PC-3 (cell line): ENCODE measurements at regions not wholly inside any gene's neighbourhood (a gene's known extent, or its start where the extent isn't known, plus 50 kb on each side); places are given as distances from the start of the nearest gene placed in this dataset.

Source experiments
- ATAC-seq: fragments of 200-7000 bp; cut with Tn5 transposase; 2 replicates; pipeline ENCODE4 v1.9.1; 2020; ENCODE audit warnings: mild to moderate bottlenecking, moderate library complexity
- BruUV-seq: library from RNA; stranded (reverse); fragments of 400-500 nt; replicated peaks from 2 replicates; lab custom pipeline; 2021; lab: Mats Ljungman, UMichigan
- CTCF ChIA-PET: fragments of 300-600 bp; sonication (Branson Sonifier 250); formaldehyde crosslinking; loops from one replicate; lab custom pipeline; 2022; ENCODE audit warnings: antibody characterized with exemption; lab: Charles Lee
- POLR2A ChIA-PET: fragments of 300-600 bp; sonication (Branson Sonifier 250); formaldehyde crosslinking; loops from one replicate; lab custom pipeline; 2022; ENCODE audit warnings: antibody characterized with exemption; ENCODE audit not compliant: unreplicated experiment; lab: Charles Lee
- DNase-seq: peaks from one replicate; pipeline ENCODE4 v3.0.0-alpha.2; 2015
- H2AFZ ChIP-seq: fragments of 300-600 bp; sonication (generic); 2 replicates; pipeline ENCODE4 v1.6.0; 2016; ENCODE audit warnings: antibody characterized with exemption, low read length
- H3F3A ChIP-seq: fragments of 300-600 bp; sonication (generic); one replicate; pipeline ENCODE4 v1.6.0; 2017; ENCODE audit warnings: antibody characterized with exemption, low read length, control low read depth, mild to moderate bottlenecking; ENCODE audit not compliant: unreplicated experiment
- H3K27ac ChIP-seq: fragments of 300-600 bp; sonication (generic); 2 replicates; pipeline ENCODE4 v1.5.1; 2016; ENCODE audit warnings: mild to moderate bottlenecking, low read length
- H3K27me3 ChIP-seq: fragments of 300-600 bp; sonication (generic); 2 replicates; pipeline ENCODE4 v1.6.1; 2016; ENCODE audit warnings: low read length, mixed read lengths
- H3K36me3 ChIP-seq: fragments of 300-600 bp; sonication (generic); 2 replicates; pipeline ENCODE4 v1.6.1; 2016; ENCODE audit warnings: low read depth, mixed run types, low read length, mixed read lengths
- H3K4me1 ChIP-seq: fragments of 300-600 bp; sonication (generic); 2 replicates; pipeline ENCODE4 v1.5.1; 2016; ENCODE audit warnings: low read length; ENCODE audit not compliant: insufficient read depth
- H3K4me2 ChIP-seq: fragments of 300-600 bp; sonication (generic); 2 replicates; pipeline ENCODE4 v1.6.0; 2016; ENCODE audit warnings: low read length
- H3K4me3 ChIP-seq: fragments of 300-600 bp; sonication (generic); 2 replicates; pipeline ENCODE4 v1.5.1; 2016; ENCODE audit warnings: mild to moderate bottlenecking, low read length, mixed read lengths
- H3K79me2 ChIP-seq: fragments of 300-600 bp; sonication (generic); 2 replicates; pipeline ENCODE4 v1.6.1; 2017; ENCODE audit warnings: low read length, mixed read lengths
- H3K9ac ChIP-seq: fragments of 300-600 bp; sonication (generic); 2 replicates; pipeline ENCODE4 v1.6.0; 2016; ENCODE audit warnings: mild to moderate bottlenecking, low read length
- H3K9me2 ChIP-seq: fragments of 300-600 bp; sonication (generic); replicated peaks from 2 replicates; pipeline ENCODE4 v1.6.1; 2016; ENCODE audit warnings: mixed run types, low read length, mixed read lengths
- H3K9me3 ChIP-seq: fragments of 300-600 bp; sonication (generic); 2 replicates; pipeline ENCODE4 v1.6.1; 2016; ENCODE audit warnings: low read length, mixed read lengths
- H4K20me1 ChIP-seq: fragments of 300-600 bp; sonication (generic); 2 replicates; pipeline ENCODE4 v1.6.1; 2016; ENCODE audit warnings: low read length, mixed read lengths
- EZH2 ChIP-seq: fragments of 300-600 bp; sonication (generic); IDR thresholded peaks from one replicate; pipeline ENCODE4 v1.6.1; 2017; ENCODE audit warnings: antibody characterized with exemption, mild to moderate bottlenecking, low read length; ENCODE audit not compliant: unreplicated experiment
- EZH2phosphoT487 ChIP-seq: fragments of 300-600 bp; sonication (generic); IDR thresholded peaks from 2 replicates; pipeline ENCODE4 v1.6.1; 2018; ENCODE audit warnings: mild to moderate bottlenecking, antibody characterized with exemption, low read length, borderline replicate concordance
- intact Hi-C: fragments of 100-400 bp; cut with micrococcal nuclease; formaldehyde crosslinking; loops from 2 replicates; pipeline ENCODE4 v1.9.0; 2023
- TF ChIP-seq, protein P1 (sequence below): fragments of 300-600 bp; sonication (generic); conservative IDR thresholded peaks from 2 replicates; pipeline ENCODE4 v1.5.1; 2017; ENCODE audit warnings: antibody characterized with exemption, low read depth, mild to moderate bottlenecking, low read length

DNA sequence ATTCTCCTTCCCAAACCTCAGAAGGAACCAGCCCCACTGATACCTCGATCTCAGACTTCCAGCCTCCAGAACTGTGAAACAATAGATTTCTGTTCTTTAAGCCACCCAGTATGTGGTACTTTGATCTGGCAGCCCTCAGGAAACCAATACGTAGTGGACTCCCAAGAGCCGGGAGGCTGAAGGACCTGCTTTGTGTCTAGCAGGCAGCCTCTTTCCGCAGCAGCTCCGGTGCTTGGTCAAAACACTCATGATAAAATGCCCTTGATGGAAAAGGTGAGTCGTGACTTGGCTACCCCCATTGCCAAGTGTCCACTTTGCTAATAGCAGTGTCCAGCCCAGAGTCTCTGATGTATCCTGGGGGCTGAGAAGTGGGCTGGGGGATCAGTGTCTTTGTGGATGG, 158.8 kb upstream of the TMTC4 start:
- DNase-seq (no peak), ATAC-seq (no peak)
- no peak overlapping the region for H3K9ac ChIP-seq
- H3K27me3 ChIP-seq, result no peaks in the 10 kb centered on the region
- H2AFZ ChIP-seq, result no peak overlapping the region
- H3F3A ChIP-seq, result no peaks in the 10 kb centered on the region
- no peaks in the 10 kb centered on the region for H3K4me1 ChIP-seq
- no peaks in the 10 kb centered on the region for H3K79me2 ChIP-seq
- BruUV-seq, result no TSS peak
- H3K9me2 ChIP-seq, result no peaks in the 10 kb centered on the region
- CTCF ChIA-PET, result no interaction called here
- POLR2A ChIA-PET, result no interaction called here
- H3K4me3 ChIP-seq, result no peak overlapping the region
- TF ChIP-seq, protein P1, sequence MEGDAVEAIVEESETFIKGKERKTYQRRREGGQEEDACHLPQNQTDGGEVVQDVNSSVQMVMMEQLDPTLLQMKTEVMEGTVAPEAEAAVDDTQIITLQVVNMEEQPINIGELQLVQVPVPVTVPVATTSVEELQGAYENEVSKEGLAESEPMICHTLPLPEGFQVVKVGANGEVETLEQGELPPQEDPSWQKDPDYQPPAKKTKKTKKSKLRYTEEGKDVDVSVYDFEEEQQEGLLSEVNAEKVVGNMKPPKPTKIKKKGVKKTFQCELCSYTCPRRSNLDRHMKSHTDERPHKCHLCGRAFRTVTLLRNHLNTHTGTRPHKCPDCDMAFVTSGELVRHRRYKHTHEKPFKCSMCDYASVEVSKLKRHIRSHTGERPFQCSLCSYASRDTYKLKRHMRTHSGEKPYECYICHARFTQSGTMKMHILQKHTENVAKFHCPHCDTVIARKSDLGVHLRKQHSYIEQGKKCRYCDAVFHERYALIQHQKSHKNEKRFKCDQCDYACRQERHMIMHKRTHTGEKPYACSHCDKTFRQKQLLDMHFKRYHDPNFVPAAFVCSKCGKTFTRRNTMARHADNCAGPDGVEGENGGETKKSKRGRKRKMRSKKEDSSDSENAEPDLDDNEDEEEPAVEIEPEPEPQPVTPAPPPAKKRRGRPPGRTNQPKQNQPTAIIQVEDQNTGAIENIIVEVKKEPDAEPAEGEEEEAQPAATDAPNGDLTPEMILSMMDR, result no peak
- TF ChIP-seq EZH2, result no peak
- no peak for TF ChIP-seq EZH2phosphoT487
- intact Hi-C loops, result no loop called here
- H3K9me3 ChIP-seq, result no peaks in the 10 kb centered on the region
- H3K4me2 ChIP-seq, result no peak overlapping the region
- no peaks in the 10 kb centered on the region for H4K20me1 ChIP-seq
- no peak overlapping the region for H3K27ac ChIP-seq
- no peaks in the 10 kb centered on the region for H3K36me3 ChIP-seq

DNA sequence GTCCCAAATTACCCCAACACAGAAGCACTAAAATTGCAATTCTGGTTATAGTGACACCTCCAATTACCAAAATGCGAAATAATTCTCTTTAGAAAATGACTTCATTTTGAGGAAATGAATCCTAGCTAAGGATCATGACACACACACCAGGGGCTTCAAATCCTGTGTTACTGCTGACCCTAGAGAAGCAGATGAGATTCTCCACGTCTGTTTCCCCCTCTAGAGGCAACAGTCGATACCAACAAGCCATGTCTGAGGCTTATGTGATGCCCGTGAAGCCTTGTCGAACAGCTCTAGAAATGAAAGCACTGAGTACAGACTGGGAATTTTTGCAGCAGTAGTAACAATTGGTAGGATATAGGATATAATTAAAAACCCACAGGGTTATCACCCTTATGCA, 153.6 kb upstream of the TMTC4 start:
- Histone ChIP-seq H3K4me2 (no peak overlapping the region), H3K4me1 (peaks cover 7% of the 10 kb centered on the region; the same call in 1 of the 2 replicates), H3K27me3 (no peaks in the 10 kb centered on the region), H3K9me2 (no peaks in the 10 kb centered on the region), H3K9ac (no peak overlapping the region), H3K79me2 (no peaks in the 10 kb centered on the region), H3K4me3 (no peak overlapping the region), H3K27ac (no peak overlapping the region), H3K36me3 (no peaks in the 10 kb centered on the region), H2AFZ (peak overlapping the region; percentile 35; the same call in 1 of the 2 replicates), H4K20me1 (no peaks in the 10 kb centered on the region), H3F3A (no peaks in the 10 kb centered on the region), H3K9me3 (no peaks in the 10 kb centered on the region)
- ATAC-seq, result no peak
- no peak for DNase-seq
- TF ChIP-seq EZH2phosphoT487, result no peak
- TF ChIP-seq, protein P1, result peak; percentile 29; the same call in 1 of the 2 replicates
- ChIA-PET POLR2A (no interaction called here), CTCF (no interaction called here)
- intact Hi-C loops, result no loop called here
- BruUV-seq, result no TSS peak

DNA sequence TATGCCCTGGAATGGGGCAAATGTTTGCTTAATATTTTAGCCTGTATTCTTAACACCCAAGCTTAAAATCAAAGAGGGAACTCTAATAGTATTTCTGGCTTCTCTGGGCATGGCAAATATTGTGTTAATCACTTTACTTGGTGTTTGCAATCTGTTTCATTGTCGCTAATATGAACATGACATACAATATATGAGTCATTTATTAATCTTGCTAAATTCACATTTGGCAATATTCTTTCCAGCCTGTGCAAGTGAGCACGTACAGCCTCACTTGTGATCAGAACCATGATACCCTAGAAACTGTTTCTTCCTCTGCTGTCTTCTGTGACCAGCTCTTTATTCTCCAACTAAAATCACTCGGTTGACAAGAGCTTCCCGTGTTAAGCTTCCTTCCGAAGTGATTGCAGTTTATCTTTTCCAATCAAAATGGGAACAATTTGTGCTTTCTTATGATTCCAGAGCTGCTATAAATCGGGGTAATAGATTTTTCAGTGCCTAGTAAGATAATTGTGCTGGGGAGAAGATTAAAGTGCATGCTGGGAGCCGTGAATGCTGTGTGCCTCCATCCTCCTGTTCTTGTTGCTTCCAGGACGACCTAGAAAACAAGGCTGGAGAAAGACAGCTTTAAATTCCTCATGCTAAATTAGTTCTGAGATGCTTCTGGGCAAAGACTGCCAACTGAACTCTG, 153.0 kb upstream of the TMTC4 start:
- BruUV-seq, result no TSS peak
- no peaks in the 10 kb centered on the region for H3K9me2 ChIP-seq
- intact Hi-C loops, result no loop called here
- ATAC-seq, result no peak
- H3K9ac ChIP-seq, result no peak overlapping the region
- DNase-seq, result peak; percentile 6
- H3K27me3 ChIP-seq, result peaks cover 6% of the 10 kb centered on the region
- peaks cover 7% of the 10 kb centered on the region; the same call in 1 of the 2 replicates for H3K4me1 ChIP-seq
- no peaks in the 10 kb centered on the region for H3F3A ChIP-seq
- H3K9me3 ChIP-seq, result no peaks in the 10 kb centered on the region
- POLR2A ChIA-PET, result no interaction called here
- no peak overlapping the region for H3K27ac ChIP-seq
- H3K4me3 ChIP-seq, result no peak overlapping the region
- CTCF ChIA-PET, result no interaction called here
- H3K79me2 ChIP-seq, result no peaks in the 10 kb centered on the region
- no peaks in the 10 kb centered on the region for H4K20me1 ChIP-seq
- peak overlapping the region; percentile 35; the same call in 1 of the 2 replicates for H2AFZ ChIP-seq
- H3K4me2 ChIP-seq, result 0 out of 2 replicates have a peak overlapping the region, but pooled peaks have one; percentile 37
- no peaks in the 10 kb centered on the region for H3K36me3 ChIP-seq
- TF ChIP-seq, protein P1, result no peak
- no peak for TF ChIP-seq EZH2
- no peak for TF ChIP-seq EZH2phosphoT487
